A172 (cell line): ENCODE measurements at regions not wholly inside any gene's neighbourhood (a gene's known extent, or its start where the extent isn't known, plus 50 kb on each side); places are given as distances from the start of the nearest gene placed in this dataset.
"Not testable (repeated sequence)": the region's sequence is repeated elsewhere in the genome, so short reads cannot be mapped to it uniquely, and the experiment has no call there.

Experiments used
- DNase-seq: peaks from one replicate; pipeline ENCODE4 v3.0.0-alpha.2; 2015; ENCODE audit warnings: low spot score

DNA sequence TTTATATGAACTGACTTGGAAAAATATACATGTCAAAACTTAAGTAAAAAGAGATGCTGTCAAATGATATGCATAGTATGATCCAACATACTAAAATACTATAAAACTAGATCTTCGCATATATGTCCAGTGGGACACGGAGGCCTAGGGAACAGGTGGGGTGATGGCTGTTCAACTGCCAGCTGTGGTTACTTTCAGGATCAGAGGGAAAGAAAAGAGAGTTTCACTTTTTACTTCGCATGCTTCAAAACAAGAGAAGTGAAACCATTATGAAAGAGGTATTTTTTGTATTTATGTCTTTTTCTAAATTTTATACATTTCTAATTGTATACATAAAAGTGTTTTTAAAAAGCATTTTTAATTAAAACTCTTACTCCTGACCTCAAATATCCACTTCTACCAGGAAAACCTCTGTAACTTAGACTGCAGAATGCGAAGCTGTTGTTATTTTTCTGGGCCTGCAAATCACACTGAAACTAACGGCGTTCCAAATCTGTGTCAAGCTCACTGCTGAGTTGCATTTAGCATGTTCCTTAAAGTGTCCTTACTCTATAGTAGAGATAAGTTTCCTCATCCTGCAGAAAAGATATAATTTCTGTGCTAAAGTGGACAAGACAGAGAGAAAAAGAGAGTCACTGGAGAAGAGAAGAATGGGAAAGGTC, 97.8 kb upstream of the SLC35G4 start:
- DNase-seq, result no peak

DNA sequence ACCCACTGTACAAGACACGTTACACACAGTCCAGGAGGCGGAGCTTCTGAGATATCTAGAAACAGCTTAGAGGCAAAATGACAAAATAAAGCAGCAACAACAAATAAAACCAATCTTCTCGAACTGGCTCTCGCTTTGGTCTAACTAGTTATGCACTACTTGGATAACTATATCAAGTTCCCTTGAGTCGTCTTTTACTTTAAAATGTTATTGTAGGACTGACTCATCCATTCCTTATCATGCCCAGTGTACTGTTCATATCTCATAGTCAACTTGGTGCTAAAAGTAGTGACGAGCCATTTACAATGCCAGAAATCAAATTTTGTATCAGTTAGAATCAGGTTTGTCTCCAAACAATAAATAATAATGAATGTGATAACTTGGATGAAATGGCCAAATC, 102.5 kb upstream of the SLC35G4 start:
- peak; percentile 68 for DNase-seq

DNA sequence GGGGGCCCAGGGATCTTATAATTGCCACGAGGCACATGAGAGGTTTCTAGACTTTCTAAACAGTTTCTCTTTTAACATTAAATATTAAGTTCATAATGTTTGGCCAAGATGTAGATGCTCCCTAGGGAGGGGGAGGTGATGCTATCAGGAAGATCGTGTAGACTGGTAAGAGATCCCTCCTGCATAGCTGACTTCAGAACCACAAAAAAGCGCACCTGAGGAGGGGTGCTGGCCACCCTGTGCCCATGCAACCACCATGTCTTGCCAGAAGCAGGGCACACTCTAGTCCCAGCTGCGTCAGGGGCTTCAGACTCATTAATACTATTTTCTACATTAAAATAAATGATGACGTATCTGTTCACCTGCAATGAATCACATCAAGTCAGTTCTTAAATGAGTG, 103.4 kb upstream of the SLC35G4 start:
- no peak for DNase-seq

DNA sequence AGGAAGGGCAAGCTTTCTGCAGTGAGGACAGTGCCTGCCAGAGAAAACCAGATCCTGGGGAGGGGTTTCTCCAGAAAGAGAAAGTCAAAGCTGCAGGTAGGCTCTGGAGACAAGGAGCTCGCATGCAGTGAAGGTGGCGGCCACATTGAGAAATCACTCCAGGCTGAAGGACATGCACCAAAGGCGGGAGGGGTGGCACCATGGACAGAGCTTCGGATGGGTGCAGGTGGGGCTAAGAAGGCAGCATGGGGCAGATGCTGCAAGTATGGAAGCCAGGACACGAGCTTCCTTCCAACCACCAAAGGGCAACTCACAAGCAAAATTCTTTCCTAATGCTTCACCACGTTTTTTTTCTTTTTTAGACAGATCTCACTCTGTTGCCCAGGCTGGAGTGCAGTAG, 104.4 kb upstream of the SLC35G4 start:
- no peak for DNase-seq

DNA sequence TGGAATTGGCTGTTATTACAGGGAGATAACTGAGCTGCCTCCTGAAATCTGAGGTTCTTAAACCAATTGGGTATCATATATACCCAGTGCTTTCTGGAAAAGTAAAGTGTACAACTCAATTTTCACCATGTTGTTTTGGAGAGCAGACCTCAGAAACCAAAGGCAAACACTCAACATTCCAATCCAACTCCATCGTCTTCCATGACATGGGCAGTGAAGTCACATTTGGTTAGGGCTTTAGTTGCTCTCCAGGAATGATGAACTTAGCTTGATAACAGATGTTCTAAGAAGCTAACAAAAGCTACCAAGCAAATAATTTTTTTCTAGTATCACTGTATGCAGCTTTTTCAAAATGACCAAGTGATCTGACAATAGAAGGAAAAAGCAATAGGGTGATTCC, 107.0 kb upstream of the SLC35G4 start:
- no peak for DNase-seq

DNA sequence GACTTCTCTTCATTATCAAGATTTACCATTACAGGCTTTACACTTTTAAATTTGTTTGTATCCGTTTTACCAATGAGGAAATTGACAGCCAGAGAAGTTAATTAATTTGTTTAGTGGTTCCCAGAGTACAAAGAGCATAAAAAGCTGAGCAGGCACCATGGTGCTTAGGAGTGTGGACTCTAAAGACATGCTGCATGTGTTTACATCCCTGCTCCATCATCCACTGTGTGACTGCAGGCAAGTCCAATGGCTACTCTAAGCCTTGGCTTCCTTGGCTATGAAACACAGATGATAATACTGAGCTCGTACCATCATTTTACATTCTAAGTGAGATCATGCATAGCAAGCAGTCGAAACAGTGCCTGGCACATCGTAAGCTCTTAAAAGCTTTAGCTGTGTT, 108.0 kb upstream of the SLC35G4 start:
- no peak for DNase-seq

DNA sequence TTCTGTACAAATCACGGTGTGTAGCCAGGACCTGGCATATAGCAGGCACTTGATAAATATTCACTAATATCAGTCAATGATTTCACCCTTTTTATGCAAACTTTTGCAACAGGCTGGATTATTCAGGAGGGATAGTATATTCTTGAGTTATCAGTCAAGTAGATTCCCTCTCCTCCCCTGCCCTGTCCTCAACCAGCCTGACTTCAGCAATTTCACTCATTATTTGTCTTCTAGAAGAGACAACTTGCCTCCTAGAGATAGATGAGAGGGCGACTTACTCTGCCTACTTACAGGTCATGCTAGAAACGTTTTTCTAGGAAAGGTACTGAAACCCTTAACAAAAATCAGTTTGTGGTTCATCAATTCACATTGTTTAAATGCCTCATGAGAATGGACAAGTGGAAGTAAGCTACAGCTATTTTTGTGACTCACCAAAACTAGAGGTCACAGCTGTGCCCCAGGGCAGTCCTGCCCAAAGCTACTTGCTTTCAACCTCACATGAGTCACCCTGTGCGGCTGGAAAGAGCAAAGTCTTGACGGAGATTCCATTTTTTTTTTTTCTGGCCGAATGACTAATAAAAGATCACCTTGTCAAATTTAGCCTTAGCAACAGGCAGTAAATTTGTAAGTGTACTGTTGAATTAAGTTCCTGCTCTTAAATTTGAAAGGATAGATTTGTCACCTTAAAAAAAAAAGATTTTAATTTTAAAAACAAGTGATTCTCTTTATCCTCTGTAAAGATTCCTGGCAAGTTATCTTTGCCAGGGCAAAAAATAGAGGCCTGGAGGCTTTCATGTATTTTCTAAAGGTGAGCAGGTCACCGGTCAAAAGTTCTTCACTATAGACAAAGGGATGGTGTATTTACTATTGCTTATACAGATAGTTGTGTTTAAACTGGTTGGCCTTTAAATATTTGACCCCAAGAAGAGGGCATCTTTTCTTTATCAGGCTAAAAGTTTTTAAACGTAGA, 109.0 kb upstream of the SLC35G4 start:
- DNase-seq, result peak; percentile 99

DNA sequence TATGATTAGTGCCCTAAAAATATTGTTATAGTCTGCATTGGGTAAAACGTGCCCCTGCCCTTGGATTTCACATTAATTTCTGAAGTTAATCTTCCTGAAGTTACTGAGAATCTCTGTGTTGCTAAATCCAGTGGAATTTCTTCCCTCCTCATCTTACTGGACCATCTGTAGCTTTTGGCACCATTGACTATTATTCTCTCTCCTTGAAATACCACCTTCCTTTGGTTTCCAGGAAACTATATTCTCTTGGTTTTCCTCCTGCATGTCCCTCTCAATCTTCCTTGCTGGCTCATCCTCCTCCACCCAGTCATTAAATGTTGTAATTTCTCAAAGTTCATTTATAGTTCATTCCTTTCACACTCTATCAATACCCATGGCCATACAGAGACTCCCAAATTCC, 110.6 kb upstream of the SLC35G4 start:
- no peak for DNase-seq

DNA sequence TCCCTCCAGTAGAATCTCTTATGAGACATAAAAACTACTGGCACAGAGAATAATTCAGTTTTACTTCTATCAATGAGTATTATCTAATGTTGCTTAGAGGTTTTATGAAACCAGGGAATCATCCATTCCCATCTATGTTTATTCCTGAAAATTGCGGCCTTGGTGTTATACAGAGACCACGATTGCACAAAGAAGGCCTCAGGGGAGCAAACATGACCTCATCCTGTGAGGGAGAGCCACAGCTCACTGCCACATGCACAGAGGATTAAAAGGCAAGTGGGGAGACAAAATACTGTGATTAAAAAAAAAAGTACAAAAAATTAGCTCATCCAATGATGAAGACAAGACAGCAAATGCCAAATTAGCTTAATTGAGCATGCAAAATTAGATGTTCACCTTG, 111.8 kb upstream of the SLC35G4 start:
- DNase-seq, result no peak

DNA sequence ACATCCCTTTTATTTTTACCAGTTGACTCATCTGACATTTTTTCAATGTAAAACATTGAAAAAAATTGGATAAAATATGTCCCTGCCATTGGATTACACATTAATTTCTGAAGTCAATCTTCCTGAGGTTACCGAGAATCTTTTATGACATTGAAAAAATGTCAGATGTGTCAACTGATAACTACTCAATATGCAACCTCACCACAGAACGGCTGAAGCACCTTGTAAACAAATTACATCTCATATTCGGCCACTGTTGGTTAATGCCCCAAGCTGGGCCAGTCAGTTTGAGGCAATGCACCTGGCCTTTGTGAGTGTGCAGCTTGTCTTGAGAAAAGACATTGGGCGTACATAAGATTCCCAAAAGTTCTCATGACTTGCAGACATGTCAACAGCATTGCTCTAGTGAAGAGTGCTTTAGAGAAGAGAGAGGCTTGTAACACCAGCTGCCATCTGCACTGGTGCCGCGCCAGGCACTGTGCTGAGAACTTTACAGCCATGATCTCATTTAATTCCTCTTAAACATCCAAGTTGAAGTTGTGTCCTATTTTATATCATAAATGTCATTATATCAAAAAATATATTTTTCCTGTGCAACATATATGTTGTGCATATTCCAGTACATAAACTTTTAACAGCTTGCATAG, 112.7 kb upstream of the SLC35G4 start:
- DNase-seq, result no peak

DNA sequence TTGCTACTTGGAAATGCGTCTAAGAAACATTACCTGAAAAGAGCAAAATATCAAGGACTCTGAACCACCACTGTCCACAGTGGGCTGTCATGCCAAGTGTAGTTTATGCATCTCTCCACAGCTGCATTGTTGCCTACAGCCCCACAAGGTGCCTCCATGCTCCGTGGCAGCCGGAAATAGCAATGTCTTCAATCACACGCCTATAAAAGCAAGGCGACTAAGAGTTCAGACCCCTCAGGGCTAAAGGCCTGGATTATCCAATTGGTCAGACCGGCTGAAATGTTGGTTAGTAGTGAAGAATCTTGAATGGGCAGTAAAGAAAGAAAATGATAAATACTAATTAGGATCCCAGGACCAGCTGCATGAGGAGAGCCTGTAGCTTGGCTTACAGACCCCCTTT, 114.0 kb upstream of the SLC35G4 start:
- no peak for DNase-seq

DNA sequence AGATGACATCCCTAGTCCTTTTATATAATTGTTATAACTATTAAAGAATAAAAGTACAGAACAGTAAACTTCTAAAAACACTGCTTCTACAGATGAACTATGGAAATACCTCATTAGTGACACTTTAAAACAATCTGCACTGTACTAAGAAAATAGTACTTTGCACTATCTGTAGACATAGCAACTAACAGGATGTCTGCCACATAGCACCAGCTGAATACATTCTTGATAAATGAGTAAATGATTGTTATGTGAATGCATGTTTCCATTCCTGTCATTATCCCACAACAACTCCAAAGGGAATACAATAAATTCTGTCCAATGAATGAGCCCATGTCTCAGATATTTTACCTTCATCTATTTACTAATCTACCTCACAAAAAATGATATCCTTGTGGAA, 115.3 kb upstream of the SLC35G4 start:
- peak; percentile 48 for DNase-seq

DNA sequence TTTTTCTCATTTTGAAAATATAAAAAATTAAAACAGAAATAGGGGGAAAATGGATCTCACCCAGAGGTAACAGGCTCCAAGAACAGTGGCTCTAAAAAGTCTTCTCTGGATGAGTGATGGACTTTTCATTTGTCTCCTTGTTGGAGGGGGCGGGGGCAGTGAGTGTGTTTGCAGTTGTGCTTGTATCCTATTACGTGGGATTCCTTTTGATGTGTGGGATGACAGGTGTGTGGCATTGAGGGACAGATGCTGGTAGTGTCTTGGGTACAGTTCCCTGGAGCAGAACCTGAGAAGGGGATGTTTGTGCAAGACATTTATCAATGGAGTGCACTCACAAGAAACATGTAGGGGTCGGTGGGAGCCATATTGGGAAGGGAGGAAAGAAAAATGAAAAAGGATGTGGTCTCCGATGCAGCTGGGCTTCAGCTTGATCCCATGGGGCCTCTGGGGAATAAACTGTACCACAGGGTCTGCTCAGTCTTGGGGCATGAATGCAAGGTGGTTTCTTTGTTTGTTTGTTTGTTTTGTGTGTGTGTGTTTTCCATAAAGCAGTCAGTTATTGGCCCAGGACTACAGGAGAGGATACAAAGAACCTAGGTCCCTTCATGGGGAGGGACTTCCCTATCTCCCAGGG, 120.0 kb upstream of the SLC35G4 start:
- no peak for DNase-seq

DNA sequence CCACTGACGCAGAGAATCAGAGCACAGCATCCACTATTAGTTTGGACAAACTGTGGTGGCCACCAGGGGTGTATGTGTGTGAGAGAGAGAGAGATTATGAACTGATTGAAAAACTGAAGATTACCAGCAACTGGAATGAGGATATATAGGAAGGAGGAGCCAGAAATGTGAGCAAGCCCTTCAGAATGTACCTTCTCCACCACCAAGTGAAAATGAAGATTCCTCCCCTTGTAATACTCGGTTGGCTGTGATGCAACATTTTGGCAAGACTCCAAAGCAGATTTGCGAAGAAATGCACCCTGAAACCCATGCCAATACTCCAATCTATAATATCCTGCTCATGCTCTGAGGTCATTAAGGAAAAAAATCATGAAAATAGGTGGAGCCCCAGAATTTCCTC, 121.2 kb upstream of the SLC35G4 start:
- DNase-seq, result no peak

DNA sequence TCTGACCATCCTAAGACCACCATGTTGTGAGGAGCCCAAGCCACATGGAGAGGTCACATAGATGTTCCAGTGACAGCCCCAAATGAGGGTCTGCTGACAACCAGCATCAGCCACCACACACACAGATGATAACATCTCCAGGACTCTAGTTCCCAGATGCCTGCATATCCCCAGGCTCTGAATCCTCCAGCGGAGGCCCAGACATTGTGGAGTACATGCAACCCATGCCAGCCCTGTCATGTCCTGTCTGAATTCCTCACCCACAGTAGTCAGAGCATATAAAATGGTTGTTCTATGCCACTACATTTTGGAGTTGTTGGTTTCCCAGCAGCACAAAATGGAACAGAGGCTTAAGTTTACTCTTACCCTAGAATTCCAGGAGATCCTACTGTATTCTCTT, 122.0 kb upstream of the SLC35G4 start:
- DNase-seq, result no peak

DNA sequence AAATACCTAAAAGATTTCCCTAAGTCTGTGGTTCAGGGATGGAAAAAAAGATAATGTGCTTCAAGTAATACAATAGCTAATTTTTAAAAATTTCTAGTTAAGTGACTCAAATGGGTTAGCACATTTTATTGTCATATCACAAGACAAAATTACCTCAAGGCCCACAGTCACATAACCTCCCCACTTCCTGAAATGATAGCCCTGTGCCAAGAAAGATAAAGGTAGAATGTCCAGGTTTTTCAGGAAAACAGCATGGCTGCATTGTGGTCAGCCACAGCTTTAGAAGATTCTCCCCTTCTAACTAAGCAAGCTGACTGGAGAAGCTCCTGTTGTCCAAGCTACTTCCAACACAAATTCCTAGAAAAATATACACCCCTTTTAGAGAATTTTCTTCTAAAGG, 127.1 kb upstream of the SLC35G4 start:
- DNase-seq, result no peak

DNA sequence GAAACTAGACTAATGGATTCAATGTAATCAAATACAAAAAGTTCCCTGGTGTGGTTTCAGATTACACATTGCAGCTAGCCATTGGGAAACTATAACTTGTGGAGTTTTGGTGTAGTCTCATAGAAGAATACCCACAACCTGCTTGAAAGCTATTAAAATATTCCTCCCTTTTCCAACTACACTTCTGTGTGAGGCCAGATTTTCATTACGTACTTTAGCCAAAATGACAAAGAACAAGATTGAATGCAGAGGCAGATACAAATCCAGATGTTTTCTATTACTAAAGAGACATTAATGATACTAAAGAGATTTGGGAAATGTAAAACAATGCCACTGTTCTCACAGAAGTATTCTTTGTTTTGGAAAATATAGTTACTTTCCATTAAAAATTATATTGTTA, 128.7 kb upstream of the SLC35G4 start:
- no peak for DNase-seq

DNA sequence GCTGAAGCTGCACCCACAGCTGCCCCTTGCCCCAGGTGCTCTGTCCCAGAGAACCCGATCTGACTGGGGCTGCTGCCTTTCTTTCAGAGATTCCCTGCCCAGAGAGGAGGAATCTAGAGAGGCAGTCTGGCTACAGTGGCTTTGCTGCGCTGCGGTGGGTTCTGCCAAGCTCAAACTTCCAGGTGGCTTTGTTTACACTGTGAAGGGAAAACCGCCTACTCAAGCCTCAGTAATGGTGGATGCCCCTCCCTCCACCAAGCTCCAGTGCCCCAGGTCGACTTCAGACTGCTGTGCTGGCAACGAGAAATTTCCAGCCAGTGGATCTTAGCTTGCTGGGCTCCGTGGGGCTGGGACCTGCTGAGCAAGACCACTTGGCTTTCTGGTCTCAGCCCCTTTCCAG, 130.4 kb upstream of the SLC35G4 start:
- DNase-seq, result not testable (repeated sequence)

DNA sequence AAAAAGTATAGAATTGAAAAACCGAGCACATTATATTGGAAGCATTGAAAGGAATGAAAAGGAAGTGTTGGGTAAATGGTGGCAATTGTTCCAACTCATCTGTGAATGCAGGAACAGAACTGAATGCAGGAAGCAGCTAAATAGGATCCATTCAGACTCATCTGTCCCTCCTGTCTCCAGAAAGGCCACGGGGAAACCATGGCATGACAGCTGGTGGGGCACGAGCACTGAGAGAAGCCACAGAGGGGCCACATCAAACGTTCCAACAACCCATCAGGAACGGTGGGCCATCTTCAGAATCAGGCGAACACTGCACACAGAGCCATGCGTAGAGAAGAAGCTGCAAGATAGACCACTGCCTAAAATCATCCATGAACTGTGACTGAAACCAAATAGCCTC, 138.5 kb upstream of the SLC35G4 start:
- no peak for DNase-seq

DNA sequence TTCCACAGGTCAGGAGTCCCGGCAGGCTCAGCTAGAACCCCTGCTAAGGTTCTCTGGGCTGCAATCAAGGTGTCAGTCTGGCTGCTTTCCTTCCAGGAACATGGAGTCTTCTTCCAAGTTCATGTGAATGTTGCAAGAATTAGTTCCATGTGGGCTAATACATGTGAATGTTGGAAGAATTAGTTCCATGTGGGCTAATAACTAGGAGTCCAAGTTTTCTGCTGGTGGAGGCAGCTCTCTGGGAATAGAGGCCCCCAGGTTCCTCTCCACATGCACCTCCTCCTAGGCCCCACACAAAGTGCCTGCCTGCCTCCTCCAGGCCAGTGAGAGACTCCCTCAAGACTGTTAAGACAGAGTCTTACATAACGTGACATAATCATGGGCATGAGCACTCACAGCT, 140.8 kb upstream of the SLC35G4 start:
- no peak for DNase-seq

DNA sequence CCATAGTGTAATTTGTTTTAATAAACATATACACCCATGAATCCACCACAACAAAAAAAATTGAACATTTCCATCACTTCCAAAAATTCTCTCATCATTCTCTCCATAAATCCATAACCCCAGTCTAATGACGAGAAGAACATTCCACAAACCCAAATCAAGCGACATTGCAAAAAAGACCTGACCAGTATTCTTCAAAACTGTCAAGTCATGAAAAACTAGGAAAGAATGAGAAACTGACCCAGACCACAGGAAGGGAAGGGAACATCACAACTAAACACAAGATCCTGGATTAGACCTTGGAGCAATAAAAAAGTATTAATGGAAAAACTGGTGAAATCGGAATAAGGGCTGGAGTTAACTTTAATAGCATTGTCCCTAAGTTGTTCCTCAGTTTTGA, 141.3 kb upstream of the SLC35G4 start:
- DNase-seq, result no peak

DNA sequence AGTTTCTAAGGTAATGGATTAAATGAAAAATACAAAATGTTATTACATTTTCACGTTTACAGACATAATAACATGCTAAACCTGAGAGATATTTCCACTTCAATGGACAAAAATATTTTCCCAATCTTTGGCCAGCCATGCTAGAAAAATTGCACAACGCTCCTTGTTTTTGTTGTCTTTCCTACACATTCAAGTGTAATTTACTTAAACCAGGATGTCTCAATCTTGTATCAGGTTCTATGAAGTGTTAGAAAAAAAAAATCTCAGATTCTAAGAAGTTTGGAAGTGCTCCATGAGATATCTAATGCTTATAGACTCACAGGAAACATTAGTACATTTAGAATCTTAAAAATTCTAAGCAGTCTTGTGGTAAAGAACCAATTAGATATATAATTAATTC, 141.8 kb upstream of the SLC35G4 start:
- no peak for DNase-seq
